Upper lobe of left lung (tissue), 6 donors: ENCODE measurements at regions not wholly inside any gene's neighbourhood (a gene's known extent, or its start where the extent isn't known, plus 50 kb on each side); places are given as distances from the start of the nearest gene placed in this dataset.

Experiments
- ATAC-seq, 2 donors: fragments of 200-7000 bp; cut with Tn5 transposase; one replicate each; pipeline ENCODE4 v1.9.1; 2022; ENCODE audit warnings: mild to moderate bottlenecking in 2 of 2, moderate library complexity in 2 of 2; ENCODE audit not compliant: low FRiP score in 2 of 2
- DNase-seq, 2 donors: peaks; one replicate each; pipeline ENCODE4 v3.0.0-alpha.2; 2019 to 2020
- H3K27ac ChIP-seq, 4 donors: fragments of 200-600 bp; sonication (generic); one replicate each; pipeline ENCODE4 v1.5.1; 2016 to 2019
- H3K27me3 ChIP-seq, 4 donors: fragments of 200-600 bp; sonication (generic); one replicate each; pipeline ENCODE4 v1.5.1; 2017 to 2019
- H3K36me3 ChIP-seq, 4 donors: fragments of 200-600 bp; sonication (generic); one replicate each; pipeline ENCODE4 v1.5.1; 2016 to 2019
- H3K4me1 ChIP-seq, 4 donors: fragments of 200-600 bp; sonication (generic); one replicate each; pipeline ENCODE4 v1.5.1; 2018 to 2019
- H3K4me3 ChIP-seq, 4 donors: fragments of 200-600 bp; sonication (generic); one replicate each; pipeline ENCODE4 v1.5.1; 2017 to 2019; ENCODE audit warnings: mild to moderate bottlenecking in 2 of 4, moderate library complexity in 1 of 4
- H3K9me3 ChIP-seq, 4 donors: fragments of 200-600 bp; sonication (generic); one replicate each; pipeline ENCODE4 v1.5.1; 2018 to 2019
- EP300 ChIP-seq, 4 donors: sonication (generic); formaldehyde crosslinking; IDR thresholded peaks; one replicate each; pipeline ENCODE4 v1.5.1; 2017; ENCODE audit warnings: antibody characterized with exemption in 4 of 4, control low read depth in 2 of 4
- POLR2A ChIP-seq, 4 donors: fragments of 450-650 bp; IDR thresholded peaks; one replicate each; pipeline ENCODE4 v1.5.1; 2016 to 2017; ENCODE audit warnings: antibody characterized with exemption in 4 of 4, mild to moderate bottlenecking in 2 of 4
- POLR2AphosphoS5 ChIP-seq, 2 donors: sonication (generic); formaldehyde crosslinking; IDR thresholded peaks; one replicate each; pipeline ENCODE4 v1.5.1; 2017; ENCODE audit warnings: antibody characterized with exemption in 2 of 2
- WGBS, 2 donors: methylation state at CpG; one replicate each; pipeline ENCODE4 v1.1.5; 2017 to 2018; 5-methylcytosine and 5-hydroxymethylcytosine counted together
- TF ChIP-seq, protein P1 (sequence below), 6 experiments: fragments of 450-650 bp in 4 of 6; fragments of 200-600 bp in 2 of 6; sonication (generic) in 2 of 6; IDR thresholded peaks; one replicate each; pipeline ENCODE4 v1.5.1; 2016 to 2019; ENCODE audit warnings: antibody characterized with exemption in 6 of 6
- donor health status: DM: no; HTN: no; CAD: no; lungs with moderate emphysema.
- donor health status: DM: no; HTN: yes; CAD: no; lungs with severe emphysema.

DNA sequence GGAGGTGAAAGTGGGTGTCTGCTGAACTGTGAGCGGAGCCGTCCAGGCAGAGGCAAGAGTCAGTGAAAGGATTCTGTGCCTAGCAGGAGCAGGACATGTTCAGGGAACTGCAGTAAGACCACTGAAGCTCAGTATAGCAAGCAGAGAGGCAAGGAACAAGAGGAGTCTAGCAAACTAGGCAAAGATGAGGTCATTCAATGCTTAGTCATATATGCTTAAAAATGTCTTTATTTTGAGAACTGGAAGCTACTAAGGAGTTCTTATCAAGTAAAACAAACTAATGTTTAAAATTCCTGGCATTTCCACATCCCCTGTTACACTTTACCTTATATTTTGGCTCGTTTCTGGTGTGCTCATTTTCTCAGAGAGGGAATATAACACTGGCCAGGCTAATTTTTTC is 913.4 kb downstream of the CBLN2 start:
- 64 to 69% methylated on average over 3 of the region's 3 CpGs for WGBS, 2 donors
- H3K4me3 ChIP-seq = no peak overlapping the region
- ATAC-seq (no peak), DNase-seq (no peak)
- H3K36me3 ChIP-seq = no peaks in the 10 kb centered on the region
- no peak overlapping the region for H3K27ac ChIP-seq
- no peaks in the 10 kb centered on the region for H3K4me1 ChIP-seq
- no peaks in the 10 kb centered on the region for H3K27me3 ChIP-seq
- no peak for TF ChIP-seq EP300 (IDR thresholded peaks at IDR 0.05)
- TF ChIP-seq POLR2A (IDR thresholded peaks at IDR 0.05) = no peak
- TF ChIP-seq, protein P1, sequence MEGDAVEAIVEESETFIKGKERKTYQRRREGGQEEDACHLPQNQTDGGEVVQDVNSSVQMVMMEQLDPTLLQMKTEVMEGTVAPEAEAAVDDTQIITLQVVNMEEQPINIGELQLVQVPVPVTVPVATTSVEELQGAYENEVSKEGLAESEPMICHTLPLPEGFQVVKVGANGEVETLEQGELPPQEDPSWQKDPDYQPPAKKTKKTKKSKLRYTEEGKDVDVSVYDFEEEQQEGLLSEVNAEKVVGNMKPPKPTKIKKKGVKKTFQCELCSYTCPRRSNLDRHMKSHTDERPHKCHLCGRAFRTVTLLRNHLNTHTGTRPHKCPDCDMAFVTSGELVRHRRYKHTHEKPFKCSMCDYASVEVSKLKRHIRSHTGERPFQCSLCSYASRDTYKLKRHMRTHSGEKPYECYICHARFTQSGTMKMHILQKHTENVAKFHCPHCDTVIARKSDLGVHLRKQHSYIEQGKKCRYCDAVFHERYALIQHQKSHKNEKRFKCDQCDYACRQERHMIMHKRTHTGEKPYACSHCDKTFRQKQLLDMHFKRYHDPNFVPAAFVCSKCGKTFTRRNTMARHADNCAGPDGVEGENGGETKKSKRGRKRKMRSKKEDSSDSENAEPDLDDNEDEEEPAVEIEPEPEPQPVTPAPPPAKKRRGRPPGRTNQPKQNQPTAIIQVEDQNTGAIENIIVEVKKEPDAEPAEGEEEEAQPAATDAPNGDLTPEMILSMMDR (IDR thresholded peaks at IDR 0.05) = no peak
- no peak for TF ChIP-seq POLR2AphosphoS5 (IDR thresholded peaks at IDR 0.05)
- H3K9me3 ChIP-seq = no peaks in the 10 kb centered on the region

DNA sequence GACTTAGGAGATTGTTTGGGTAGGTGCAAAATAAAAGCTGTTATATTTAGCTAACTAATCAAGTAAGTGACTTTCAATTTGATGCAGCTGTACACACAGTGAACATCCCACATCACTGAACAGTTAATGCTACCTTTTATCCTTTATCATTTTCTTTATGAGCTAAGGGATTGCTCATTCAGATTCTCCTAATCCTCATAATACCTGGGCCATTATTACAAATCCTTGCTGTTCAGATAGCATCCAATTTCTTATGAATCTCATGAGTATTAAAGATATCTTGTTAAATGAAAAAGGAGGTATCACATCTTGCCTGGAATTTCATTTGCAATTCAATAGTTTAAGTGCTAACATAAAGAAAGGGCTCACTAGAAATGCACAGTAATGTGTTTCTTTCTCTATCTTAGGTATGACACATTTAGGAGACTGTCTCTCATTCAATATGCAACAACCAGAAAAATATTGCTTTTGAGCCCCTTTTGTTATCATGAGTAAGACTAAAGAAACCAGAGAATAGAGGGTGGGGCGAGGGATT is 918.5 kb downstream of the CBLN2 start:
- Histone ChIP-seq H3K27me3 (no peaks in the 10 kb centered on the region), H3K27ac (no peak overlapping the region), H3K4me3 (no peak overlapping the region), H3K9me3 (no peaks in the 10 kb centered on the region), H3K36me3 (no peaks in the 10 kb centered on the region), H3K4me1 (no peaks in the 10 kb centered on the region)
- no peak for TF ChIP-seq POLR2A (IDR thresholded peaks at IDR 0.05)
- TF ChIP-seq EP300 (IDR thresholded peaks at IDR 0.05) = no peak
- TF ChIP-seq, protein P1 (IDR thresholded peaks at IDR 0.05) = no peak
- TF ChIP-seq POLR2AphosphoS5 (IDR thresholded peaks at IDR 0.05) = no peak
- no peak for ATAC-seq
- no peak for DNase-seq
- WGBS, 2 donors = 78 to 89% methylated on average over 1 of the region's 1 CpG

GRCh38 chr18:71598374-71598773 is 945.8 kb downstream of the CBLN2 start:
- Histone ChIP-seq H3K27me3 (no peaks in the 10 kb centered on the region), H3K4me3 (no peak overlapping the region), H3K36me3 (no peaks in the 10 kb centered on the region), H3K27ac (no peak overlapping the region), H3K4me1 (no peaks in the 10 kb centered on the region), H3K9me3 (no peaks in the 10 kb centered on the region)
- TF ChIP-seq EP300 (IDR thresholded peaks at IDR 0.05) = no peak
- TF ChIP-seq, protein P1 (IDR thresholded peaks at IDR 0.05) = no peak
- no peak for TF ChIP-seq POLR2A (IDR thresholded peaks at IDR 0.05)
- no peak for TF ChIP-seq POLR2AphosphoS5 (IDR thresholded peaks at IDR 0.05)
- ATAC-seq (no peak), DNase-seq (no peak)
- 33 to 38% methylated on average over 1 of the region's 1 CpG for WGBS, 2 donors

DNA sequence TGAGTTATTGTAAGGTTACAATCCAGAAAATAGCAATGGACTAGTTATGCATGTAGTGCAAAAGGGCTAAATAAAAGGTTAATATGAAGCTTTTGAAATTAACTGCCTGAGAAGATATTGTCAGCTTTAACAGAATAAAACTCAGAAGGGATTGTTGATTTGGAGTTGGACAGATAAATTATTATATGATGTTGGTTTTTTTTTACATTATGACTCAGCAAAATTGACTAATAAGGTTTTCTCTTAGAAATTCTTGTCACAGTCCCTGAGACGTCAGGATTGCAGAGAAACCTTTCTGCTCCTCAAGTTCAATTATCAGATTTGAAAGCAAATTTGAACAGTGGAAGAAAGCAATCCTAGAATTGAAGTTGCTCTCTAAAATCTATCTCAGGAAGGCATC is 946.9 kb downstream of the CBLN2 start:
- Histone ChIP-seq H3K36me3 (no peaks in the 10 kb centered on the region), H3K4me1 (no peaks in the 10 kb centered on the region), H3K27me3 (no peaks in the 10 kb centered on the region), H3K27ac (no peak overlapping the region), H3K9me3 (no peaks in the 10 kb centered on the region), H3K4me3 (no peak overlapping the region)
- no peak for ATAC-seq
- TF ChIP-seq POLR2AphosphoS5 (IDR thresholded peaks at IDR 0.05) (no peak), POLR2A (IDR thresholded peaks at IDR 0.05) (no peak), EP300 (IDR thresholded peaks at IDR 0.05) (no peak)
- TF ChIP-seq, protein P1 (IDR thresholded peaks at IDR 0.05) = no peak
- DNase-seq = no peak
- WGBS, 2 donors = 39 to 47% methylated on average over 1 of the region's 1 CpG

- H3K27ac ChIP-seq = no peak overlapping the region
- no peaks in the 10 kb centered on the region for H3K36me3 ChIP-seq
- TF ChIP-seq POLR2A (IDR thresholded peaks at IDR 0.05) = no peak
- DNase-seq (no peak), ATAC-seq (no peak)
- H3K4me3 ChIP-seq = no peak overlapping the region
- no peaks in the 10 kb centered on the region for H3K9me3 ChIP-seq
- 41 to 65% methylated on average over 4 of the region's 4 CpGs for WGBS, 2 donors
- H3K4me1 ChIP-seq = no peaks in the 10 kb centered on the region
- H3K27me3 ChIP-seq = no peaks in the 10 kb centered on the region
Observed at GRCh38 chr18:71583252-71583651, 960.9 kb downstream of the CBLN2 start.
